Cerebellar cortex (tissue), 1 donor: ENCODE measurements at regions not wholly inside any gene's neighbourhood (a gene's known extent, or its start where the extent isn't known, plus 50 kb on each side); places are given as distances from the start of the nearest gene placed in this dataset.
A peak's percentile ranks its signal among the peaks of the same experiment; 100 is the strongest.
"Not testable (repeated sequence)": the region's sequence is repeated elsewhere in the genome, so short reads cannot be mapped to it uniquely, and the experiment has no call there.

Source experiments
- DNase-seq: peaks from one replicate; pipeline ENCODE4 v3.0.0-alpha.2; 2015; ENCODE audit warnings: low spot score

- DNase-seq: no peak
Observed at GRCh38 chr9:22990349-22990748, 543.7 kb downstream of the DMRTA1 start.

GRCh38 chr9:22992780-22993179 lies 546.2 kb downstream of the DMRTA1 start:
- DNase-seq: no peak

- no peak for DNase-seq
Observed at GRCh38 chr9:22997923-22998322, 551.3 kb downstream of the DMRTA1 start.

- no peak for DNase-seq
Observed at GRCh38 chr9:23005156-23005555, 558.5 kb downstream of the DMRTA1 start.

GRCh38 chr9:23006127-23006526 lies 559.5 kb downstream of the DMRTA1 start:
- DNase-seq: no peak

- no peak for DNase-seq
Observed at GRCh38 chr9:23011669-23012068, 565.0 kb downstream of the DMRTA1 start.

- no peak for DNase-seq
Observed at GRCh38 chr9:23015557-23015956, 568.9 kb downstream of the DMRTA1 start.

- no peak for DNase-seq
Observed at GRCh38 chr9:23036416-23036815, 589.8 kb downstream of the DMRTA1 start.

- no peak for DNase-seq
Observed at GRCh38 chr9:23039402-23039801, 592.8 kb downstream of the DMRTA1 start.

- DNase-seq: no peak
Observed at GRCh38 chr9:23041466-23041865, 594.8 kb downstream of the DMRTA1 start.

- no peak for DNase-seq
Observed at GRCh38 chr9:23044549-23044948, 597.9 kb downstream of the DMRTA1 start.

GRCh38 chr9:23046026-23046425 lies 599.4 kb downstream of the DMRTA1 start:
- DNase-seq: not testable (repeated sequence)

- DNase-seq: no peak
Observed at GRCh38 chr9:23050548-23050947, 603.9 kb downstream of the DMRTA1 start.

GRCh38 chr9:23073136-23073535 lies 626.5 kb downstream of the DMRTA1 start:
- no peak for DNase-seq

- no peak for DNase-seq
Observed at GRCh38 chr9:23079798-23080197, 633.2 kb downstream of the DMRTA1 start.

- DNase-seq: no peak
Observed at GRCh38 chr9:23081377-23081776, 634.8 kb downstream of the DMRTA1 start.

GRCh38 chr9:23088932-23089364 lies 642.3 kb downstream of the DMRTA1 start:
- no peak for DNase-seq

- DNase-seq: no peak
Observed at GRCh38 chr9:23117616-23118015, 671.0 kb downstream of the DMRTA1 start.

GRCh38 chr9:23120630-23121029 lies 674.0 kb downstream of the DMRTA1 start:
- no peak for DNase-seq

- DNase-seq: peak; percentile 42
Observed at GRCh38 chr9:23123048-23123632, 676.5 kb downstream of the DMRTA1 start.

GRCh38 chr9:23145467-23145866 lies 680.6 kb downstream of the ELAVL2 start:
- no peak for DNase-seq

GRCh38 chr9:23153058-23153457 lies 673.0 kb downstream of the ELAVL2 start:
- DNase-seq: no peak

- no peak for DNase-seq
Observed at GRCh38 chr9:23160491-23160890, 665.5 kb downstream of the ELAVL2 start.

- DNase-seq: no peak
Observed at GRCh38 chr9:23160952-23161469, 665.0 kb downstream of the ELAVL2 start.
